Endothelial cell of umbilical vein (primary cell): ENCODE measurements at regions not wholly inside any gene's neighbourhood (a gene's known extent, or its start where the extent isn't known, plus 50 kb on each side); places are given as distances from the start of the nearest gene placed in this dataset.

Source experiments
- BruUV-seq: library from RNA; stranded (reverse); fragments of 400-500 nt; replicated peaks from 2 replicates; lab custom pipeline; 2021; lab: Mats Ljungman, UMichigan
- CTCF ChIA-PET: fragments of 300-600, 350-600 bp; sonication (Branson Sonifier 250); formaldehyde crosslinking; loops from one replicate; lab custom pipeline; 2021; ENCODE audit warnings: antibody characterized with exemption, inconsistent platforms; lab: Charles Lee
- POLR2A ChIA-PET: fragments of 300-600, 350-600 bp; sonication (Branson Sonifier 250); formaldehyde crosslinking; loops from one replicate; lab custom pipeline; 2021; ENCODE audit warnings: antibody characterized with exemption, inconsistent platforms; lab: Charles Lee
- DNase-seq: peaks from one replicate; pipeline ENCODE4 v3.0.0-alpha.2; 2011; ENCODE audit warnings: low read depth, low spot score
- FAIRE-seq: peaks from 2 replicates; lab custom pipeline; 2011; peaks lifted over from hg19 to GRCh38; lab: Jason Lieb, UNC
- H2AFZ ChIP-seq: 2 replicates; pipeline ENCODE4 v1.6.0; 2012; ENCODE audit warnings: low read depth, low read length, control low read depth, inconsistent platforms
- H3K27ac ChIP-seq: 2 replicates; pipeline ENCODE4 v1.5.1; 2011; ENCODE audit warnings: low read depth, mild to moderate bottlenecking, control low read depth, low read length, moderate library complexity; ENCODE audit not compliant: insufficient read depth
- H3K27me3 ChIP-seq, 2 experiments: 2 replicates each; pipeline versions ENCODE4 v1.6.0 to v1.6.1; 2011; ENCODE audit warnings: low read length in 2 of 2, mixed read lengths in 1 of 2; ENCODE audit not compliant: control insufficient read depth in 2 of 2, insufficient read depth in 2 of 2
- H3K36me3 ChIP-seq, 2 experiments: 2 replicates in 1 of 2; 3 replicates in 1 of 2; pipeline ENCODE4 v1.5.1; 2011; ENCODE audit warnings: low read length in 2 of 2, mild to moderate bottlenecking in 1 of 2, moderate library complexity in 1 of 2; ENCODE audit not compliant: control insufficient read depth in 2 of 2, insufficient read depth in 2 of 2; ENCODE audit errors: extremely low read depth in 1 of 2
- H3K4me1 ChIP-seq: 3 replicates; pipeline ENCODE4 v1.5.1; 2011; ENCODE audit warnings: mild to moderate bottlenecking, low read length; ENCODE audit not compliant: control insufficient read depth, insufficient read depth; ENCODE audit errors: extremely low read depth
- H3K4me2 ChIP-seq: 2 replicates; pipeline ENCODE4 v1.6.1; 2011; ENCODE audit warnings: low read length, control low read depth, mixed read lengths; ENCODE audit not compliant: insufficient read depth
- H3K4me3 ChIP-seq, 3 experiments: fragments of 200-600 bp in 1 of 3; sonication (generic), shearing (Covaris generic) in 1 of 3; replicated peaks in 1 of 3; 2 replicates each; pipeline ENCODE4 v1.5.1; 2011 to 2016; ENCODE audit warnings: control low read depth in 3 of 3, low read length in 3 of 3, mild to moderate bottlenecking in 2 of 3, inconsistent platforms in 1 of 3, low read depth in 1 of 3, moderate library complexity in 1 of 3; ENCODE audit not compliant: insufficient read depth in 1 of 3
- H3K79me2 ChIP-seq: 2 replicates; pipeline ENCODE4 v1.6.0; 2012; ENCODE audit warnings: low read length, inconsistent platforms; ENCODE audit not compliant: control insufficient read depth, insufficient read depth
- H3K9ac ChIP-seq: replicated peaks from 2 replicates; pipeline ENCODE3; 2011; ENCODE audit warnings: low read length, control low read depth; ENCODE audit not compliant: insufficient read depth; ENCODE audit errors: extremely low read depth
- H3K9me1 ChIP-seq: replicated peaks from 3 replicates; pipeline ENCODE4 v1.6.0; 2011; ENCODE audit warnings: mild to moderate bottlenecking, low read length; ENCODE audit not compliant: control insufficient read depth, insufficient read depth; ENCODE audit errors: extremely low read depth
- H3K9me3 ChIP-seq: replicated peaks from 2 replicates; pipeline ENCODE4 v1.5.1; 2012; ENCODE audit warnings: low read length, inconsistent platforms; ENCODE audit not compliant: control insufficient read depth, insufficient read depth
- H4K20me1 ChIP-seq: replicated peaks from 2 replicates; pipeline ENCODE3; 2011; ENCODE audit warnings: mild to moderate bottlenecking, low read length; ENCODE audit not compliant: control insufficient read depth, insufficient read depth; ENCODE audit errors: extremely low read depth
- CTCF ChIP-seq, 2 donors: IDR thresholded peaks; 1 replicate in 1 of 2; 2 replicates in 1 of 2; pipeline ENCODE4 v1.5.1; 2011; ENCODE audit warnings: low read length in 2 of 2, mild to moderate bottlenecking in 2 of 2, moderate library complexity in 2 of 2, control low read depth in 1 of 2, inconsistent platforms in 1 of 2, low read depth in 1 of 2; ENCODE audit not compliant: insufficient read depth in 1 of 2; ENCODE audit errors: extremely low read depth in 1 of 2
- EZH2 ChIP-seq: IDR thresholded peaks from 2 replicates; pipeline ENCODE4 v1.6.1; 2012; ENCODE audit warnings: borderline replicate concordance, low read depth, mild to moderate bottlenecking, moderate library complexity, low read length, inconsistent platforms; ENCODE audit not compliant: severe bottlenecking
- FOS ChIP-seq: IDR thresholded peaks from 2 replicates; pipeline ENCODE4 v1.6.1; 2011; ENCODE audit warnings: mild to moderate bottlenecking, low read length, moderate library complexity, borderline replicate concordance; ENCODE audit not compliant: insufficient read depth
- MAX ChIP-seq: IDR thresholded peaks from 2 replicates; pipeline ENCODE4 v1.6.1; 2011; ENCODE audit not compliant: insufficient read depth, insufficient read length
- POLR2AphosphoS5 ChIP-seq: IDR thresholded peaks from 2 replicates; pipeline ENCODE4 v1.6.1; 2012; ENCODE audit warnings: low read depth, mild to moderate bottlenecking, control low read depth, low read length, moderate library complexity; ENCODE audit not compliant: insufficient read depth
- dilution Hi-C: fragments of 300-500 bp; cut with MboI; formaldehyde crosslinking; loops from one replicate; pipeline ENCODE4 v1.15.0; 2019; ENCODE audit warnings: low sequenced_read_pairs; ENCODE audit not compliant: extremely low pct_ligation_motif_present
- intact Hi-C: fragments of 100-400 bp; cut with micrococcal nuclease; formaldehyde crosslinking; loops from one replicate; pipeline ENCODE4 v1.10.0; 2022

GRCh38 chr7:153099235-153099634, 339.7 kb downstream of the ACTR3B start:
- POLR2A ChIA-PET: no interaction called here
- H3K9me1 ChIP-seq: no peaks in the 10 kb centered on the region

More at GRCh38 chr7:153099235-153099634, 339.7 kb downstream of the ACTR3B start:
- CTCF ChIA-PET: no interaction called here
- BruUV-seq: no TSS peak
- H3K27ac ChIP-seq: no peak overlapping the region
- H3K9ac ChIP-seq: no peak overlapping the region
- no peaks in the 10 kb centered on the region for H3K79me2 ChIP-seq
- H3K4me2 ChIP-seq: no peak overlapping the region
- H3K36me3 ChIP-seq: no peaks in the 10 kb centered on the region
- no peaks in the 10 kb centered on the region for H3K27me3 ChIP-seq
- no peak for TF ChIP-seq POLR2AphosphoS5
- TF ChIP-seq EZH2: no peak
- TF ChIP-seq FOS: no peak
- TF ChIP-seq CTCF (IDR thresholded peaks at IDR 0.05; ENCODE audit: extremely low read depth in 1 of 2, insufficient read depth in 1 of 2, low read depth in 1 of 2, low read length in 2 of 2): no peak
- no peak for TF ChIP-seq MAX
- DNase-seq (no peak), FAIRE-seq (no peak)
- intact Hi-C loops (no loop called here), dilution Hi-C loops (no loop called here)
- H3K4me1 ChIP-seq: no peaks in the 10 kb centered on the region
- H4K20me1 ChIP-seq: no peaks in the 10 kb centered on the region
- no peak overlapping the region for H3K4me3 ChIP-seq
- H2AFZ ChIP-seq: no peak overlapping the region
- H3K9me3 ChIP-seq: peaks cover 2% of the 10 kb centered on the region
